Activated T-cell treated with anti-CD3 and anti-CD28 coated beads, Interleukin-2, amount 50 U/mL, for 24 hours (primary cell): ENCODE measurements at regions not wholly inside any gene's neighbourhood (a gene's known extent, or its start where the extent isn't known, plus 50 kb on each side); places are given as distances from the start of the nearest gene placed in this dataset.

Source experiments
- DNase-seq: peaks from one replicate; pipeline ENCODE4 v3.0.0-alpha.2; 2020
- H3K27ac Mint-ChIP-seq: 2 replicates; pipeline ENCODE4 v1.8.0; 2020; ENCODE audit warnings: mild to moderate bottlenecking, mixed read lengths
- H3K27me3 Mint-ChIP-seq: 2 replicates; pipeline ENCODE4 v1.8.0; 2020; ENCODE audit warnings: mixed read lengths
- H3K36me3 Mint-ChIP-seq: 2 replicates; pipeline ENCODE4 v1.8.0; 2020; ENCODE audit warnings: low read depth, mixed read lengths
- H3K4me1 Mint-ChIP-seq: 2 replicates; pipeline ENCODE4 v1.8.0; 2020; ENCODE audit warnings: low read depth, mixed read lengths
- H3K4me3 Mint-ChIP-seq: 2 replicates; pipeline ENCODE4 v1.8.0; 2020; ENCODE audit warnings: mild to moderate bottlenecking, moderate library complexity, mixed read lengths
- H3K9me3 Mint-ChIP-seq: 2 replicates; pipeline ENCODE4 v1.8.0; 2020; ENCODE audit warnings: mixed read lengths

DNA sequence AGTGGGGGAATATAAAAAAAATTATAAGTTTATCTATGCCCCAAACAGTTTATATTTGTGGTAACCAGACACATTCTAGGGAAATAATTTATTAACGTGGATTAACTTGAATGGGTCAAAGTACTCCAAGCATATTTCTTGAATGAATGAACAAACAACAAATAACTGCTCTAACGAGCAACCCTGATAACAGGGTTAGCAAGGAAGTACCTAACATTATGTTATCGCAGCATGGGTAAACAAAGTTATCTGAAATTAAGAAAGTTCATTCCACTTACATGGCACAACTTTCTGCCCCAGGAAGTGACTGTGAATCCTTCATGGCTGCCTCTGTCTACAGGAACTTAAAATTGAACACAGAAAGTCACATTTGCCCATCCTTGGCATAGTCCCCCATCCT lies 812.9 kb upstream of the ACVR2A start:
- DNase-seq: no peak
- H3K36me3 Mint-ChIP-seq: no peaks in the 10 kb centered on the region
- peaks cover 18% of the 10 kb centered on the region for H3K27me3 Mint-ChIP-seq
- no peaks in the 10 kb centered on the region for H3K9me3 Mint-ChIP-seq
- no peaks in the 10 kb centered on the region for H3K4me1 Mint-ChIP-seq
- no peak overlapping the region for H3K27ac Mint-ChIP-seq
- no peak overlapping the region for H3K4me3 Mint-ChIP-seq

DNA sequence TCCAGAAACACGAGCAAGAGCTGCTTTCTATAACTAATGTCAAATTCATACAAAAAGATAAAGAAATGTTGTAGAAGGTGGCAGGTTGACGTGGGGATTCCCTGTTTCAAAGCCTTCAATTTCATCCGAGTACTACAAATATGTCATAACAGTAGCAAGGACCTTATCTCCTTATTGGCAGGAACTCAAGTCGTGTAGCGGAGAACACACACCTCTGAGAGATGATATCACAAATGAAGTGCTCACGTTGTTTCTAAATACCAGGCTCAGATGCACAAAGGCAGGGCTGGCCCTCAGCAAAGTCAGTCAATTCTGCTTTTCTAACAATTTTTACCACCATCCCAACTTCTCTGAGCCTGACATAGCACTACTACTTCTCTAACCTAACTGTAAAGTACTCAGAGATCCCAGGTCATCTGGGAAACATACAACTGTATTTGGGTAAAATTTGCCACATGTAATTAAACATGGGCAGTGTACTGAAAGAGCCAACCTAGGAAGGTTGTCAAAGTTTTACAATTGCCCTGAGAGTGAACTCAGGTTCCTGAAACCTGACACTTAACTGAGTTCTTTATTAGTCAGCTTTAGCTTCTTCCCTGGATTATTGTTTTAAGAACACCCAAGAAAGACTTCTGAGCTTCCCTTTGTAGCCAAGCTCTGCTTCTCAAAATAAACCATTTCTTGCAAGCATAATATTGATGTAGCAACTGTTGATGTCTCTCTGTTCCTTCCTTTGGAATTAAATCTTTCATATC lies 813.7 kb upstream of the ACVR2A start:
- Mint-ChIP-seq H3K9me3 (no peaks in the 10 kb centered on the region), H3K4me3 (no peak overlapping the region), H3K4me1 (no peaks in the 10 kb centered on the region), H3K27me3 (peaks cover 18% of the 10 kb centered on the region), H3K27ac (no peak overlapping the region), H3K36me3 (no peaks in the 10 kb centered on the region)
- DNase-seq: no peak

DNA sequence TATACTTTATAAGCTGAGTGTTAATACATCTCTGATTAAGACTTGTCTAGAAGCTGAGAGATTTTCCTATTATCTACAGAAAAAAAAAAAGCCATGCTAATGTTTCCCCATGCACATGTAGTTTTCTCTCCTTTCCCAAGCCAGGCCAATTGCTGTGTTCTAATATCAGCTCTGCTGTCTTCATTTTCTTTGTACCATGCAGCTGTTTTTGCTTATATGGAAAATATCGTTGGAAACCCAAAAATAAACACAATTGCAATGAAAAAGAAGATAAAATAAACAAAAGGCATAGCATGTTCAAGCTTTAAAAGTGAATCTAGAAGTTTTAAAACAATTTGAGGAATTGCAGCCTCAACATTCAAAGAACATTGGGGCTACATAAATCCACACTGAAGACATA lies 817.4 kb upstream of the ACVR2A start:
- H3K27me3 Mint-ChIP-seq: peaks cover 19% of the 10 kb centered on the region
- H3K9me3 Mint-ChIP-seq: peaks cover 8% of the 10 kb centered on the region
- H3K4me3 Mint-ChIP-seq: no peak overlapping the region
- H3K4me1 Mint-ChIP-seq: no peaks in the 10 kb centered on the region
- no peak for DNase-seq
- H3K36me3 Mint-ChIP-seq: no peaks in the 10 kb centered on the region
- no peak overlapping the region for H3K27ac Mint-ChIP-seq

DNA sequence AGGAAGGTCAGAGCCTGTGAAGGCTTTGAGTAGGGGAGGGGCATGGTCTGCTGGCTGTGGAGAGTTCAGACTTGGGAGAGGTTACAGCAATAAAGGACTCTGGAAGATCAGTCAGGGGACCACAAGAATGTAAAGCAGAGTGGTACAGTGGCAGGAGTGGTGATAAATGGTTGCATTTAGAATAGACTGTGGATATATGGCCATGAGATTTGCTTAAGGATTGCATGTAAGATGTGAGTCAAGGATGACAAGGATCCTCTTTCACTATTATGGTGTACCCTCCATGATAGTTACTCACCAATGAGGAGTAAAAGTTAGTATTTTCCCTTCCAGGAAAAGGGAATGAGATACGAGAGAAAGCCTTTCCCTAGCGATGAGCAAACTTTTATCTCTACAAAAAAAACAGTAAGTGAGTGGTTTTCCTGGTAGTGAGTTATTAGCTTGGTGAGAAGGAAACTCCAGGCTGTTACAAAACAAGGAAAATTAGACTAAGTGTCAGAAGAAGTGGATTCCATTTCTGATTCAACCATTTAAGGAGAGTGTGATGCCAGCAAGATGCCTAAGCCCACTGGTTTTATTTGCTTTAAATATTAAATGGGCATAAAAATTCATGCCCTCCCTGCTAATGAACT lies 818.0 kb upstream of the ACVR2A start:
- H3K4me1 Mint-ChIP-seq: no peaks in the 10 kb centered on the region

DNA sequence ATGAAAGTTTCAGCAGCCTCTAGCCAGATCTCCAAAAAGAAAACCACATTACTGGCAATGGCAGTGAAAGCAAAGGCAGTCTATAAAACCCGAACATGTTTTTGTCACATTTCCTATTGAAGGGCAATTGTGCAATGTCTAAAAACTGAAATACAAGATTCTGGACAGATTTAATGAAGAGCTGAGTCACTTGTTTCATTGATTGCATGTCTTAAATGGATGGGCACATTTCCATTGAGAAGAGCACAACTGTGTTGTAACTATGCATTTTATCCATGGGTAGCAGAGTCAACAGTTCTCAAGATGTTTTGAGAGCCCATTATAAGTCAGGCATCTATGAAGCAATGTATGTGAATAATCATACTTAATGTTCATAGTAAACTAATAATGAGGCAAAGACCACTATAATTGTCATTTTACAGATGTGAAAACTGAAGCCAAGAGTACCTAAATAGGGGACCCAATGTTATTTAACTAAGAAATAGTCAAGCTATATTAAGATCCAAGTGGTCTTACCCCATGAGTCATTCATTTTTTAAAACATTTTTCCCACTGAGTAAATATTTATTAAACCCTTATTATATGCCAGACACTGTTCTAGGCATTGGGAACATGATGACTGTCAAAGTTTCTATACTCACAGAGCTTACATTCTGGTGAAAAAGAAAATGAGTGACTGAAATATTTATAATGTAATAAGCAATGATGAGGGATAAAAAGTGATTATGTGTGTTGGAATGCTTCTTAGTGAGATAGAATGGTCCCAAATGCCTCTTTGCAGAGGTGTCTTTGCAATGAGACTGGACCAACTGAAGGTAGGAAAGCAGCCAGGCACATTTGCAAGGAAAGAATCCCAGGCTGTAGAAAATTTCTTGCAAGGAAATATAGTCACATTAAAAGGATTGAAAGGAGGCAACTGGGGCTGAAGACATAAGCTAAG lies 818.9 kb upstream of the ACVR2A start:
- Mint-ChIP-seq H3K9me3 (peaks cover 15% of the 10 kb centered on the region), H3K27ac (no peak overlapping the region), H3K4me1 (no peaks in the 10 kb centered on the region), H3K36me3 (no peaks in the 10 kb centered on the region), H3K27me3 (peaks cover 18% of the 10 kb centered on the region), H3K4me3 (no peak overlapping the region)
- DNase-seq: no peak

More for the DNA sequence above, 818.0 kb upstream of the ACVR2A start:
- H3K36me3 Mint-ChIP-seq: no peaks in the 10 kb centered on the region
- DNase-seq: no peak
- H3K4me3 Mint-ChIP-seq: no peak overlapping the region
- H3K9me3 Mint-ChIP-seq: peaks cover 12% of the 10 kb centered on the region
- no peak overlapping the region for H3K27ac Mint-ChIP-seq
- H3K27me3 Mint-ChIP-seq: peaks cover 19% of the 10 kb centered on the region

DNA sequence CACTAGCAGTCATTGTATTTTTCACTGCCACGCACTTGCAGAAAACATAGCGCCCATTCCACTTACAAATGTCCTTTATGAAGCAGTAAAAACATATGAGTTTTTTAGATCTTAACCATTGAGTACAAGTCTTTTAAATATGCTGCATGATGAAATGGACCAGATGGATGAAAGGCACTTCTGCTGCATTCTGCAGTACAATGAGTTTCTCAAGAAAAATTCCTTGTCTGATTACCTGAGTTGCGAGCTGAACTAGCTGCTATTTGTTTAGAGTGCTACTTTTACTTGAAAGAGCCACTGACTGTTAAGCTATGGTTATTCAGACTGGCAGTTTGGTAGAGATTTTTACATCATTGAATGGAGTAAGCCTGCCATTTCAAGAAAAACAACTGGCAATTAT lies 825.5 kb upstream of the ACVR2A start:
- no peak overlapping the region for H3K4me3 Mint-ChIP-seq
- DNase-seq: no peak
- H3K27me3 Mint-ChIP-seq: no peaks in the 10 kb centered on the region
- no peak overlapping the region for H3K27ac Mint-ChIP-seq
- peaks cover 15% of the 10 kb centered on the region for H3K9me3 Mint-ChIP-seq
- H3K4me1 Mint-ChIP-seq: no peaks in the 10 kb centered on the region
- no peaks in the 10 kb centered on the region for H3K36me3 Mint-ChIP-seq

DNA sequence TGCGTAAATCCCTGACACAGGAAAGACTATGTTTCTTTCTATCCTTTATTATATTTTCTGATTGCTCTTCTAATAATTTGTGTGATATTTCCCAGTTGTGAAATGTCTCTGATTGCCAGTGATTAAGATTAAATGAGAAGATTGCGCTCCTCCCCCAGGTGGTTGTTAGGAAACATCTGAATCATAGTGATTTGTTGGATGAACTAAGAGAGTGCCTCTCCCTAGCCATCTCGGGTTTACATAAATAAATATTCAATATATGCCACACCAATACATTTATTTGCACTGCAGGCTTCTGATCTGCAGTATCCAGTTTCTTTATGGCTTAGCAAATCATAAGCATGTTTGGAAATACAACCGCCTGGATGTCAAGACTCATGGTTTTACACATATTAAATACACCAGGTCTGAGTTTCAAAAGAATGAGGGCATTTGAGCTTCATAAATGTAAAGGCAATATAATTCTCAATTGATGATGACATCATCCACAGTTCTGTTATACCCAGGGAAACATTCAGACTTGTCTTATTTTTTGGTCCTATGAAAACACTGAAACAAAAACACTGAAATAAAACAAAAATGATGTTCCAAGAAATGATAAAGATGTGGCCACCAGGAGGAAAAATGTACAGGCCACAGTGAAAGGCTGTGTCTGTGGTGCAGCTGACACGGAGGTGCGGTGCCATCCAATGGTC lies 826.7 kb upstream of the ACVR2A start:
- Mint-ChIP-seq H3K27me3 (no peaks in the 10 kb centered on the region), H3K36me3 (no peaks in the 10 kb centered on the region), H3K27ac (no peak overlapping the region), H3K9me3 (peaks cover 12% of the 10 kb centered on the region), H3K4me1 (no peaks in the 10 kb centered on the region), H3K4me3 (no peak overlapping the region)
- no peak for DNase-seq

DNA sequence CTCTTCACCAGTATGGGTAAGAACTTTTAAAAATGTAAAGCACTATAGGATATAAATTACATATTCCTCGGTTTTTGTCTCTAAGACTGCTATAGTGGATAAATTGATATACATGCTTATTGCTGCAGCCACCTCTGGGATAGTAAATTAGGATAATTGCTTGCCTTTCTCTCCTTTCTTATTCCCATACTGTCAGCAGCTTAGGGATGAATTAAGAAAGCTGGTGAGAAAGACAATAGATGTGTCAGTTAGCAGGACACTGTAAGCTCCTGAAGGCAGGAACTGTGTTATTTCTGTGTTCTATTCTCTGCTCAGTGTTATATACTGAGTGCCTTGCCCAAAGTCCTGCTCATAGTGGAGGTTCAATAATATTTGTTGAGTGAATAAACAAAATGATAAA lies 828.6 kb upstream of the ACVR2A start:
- Mint-ChIP-seq H3K4me1 (no peaks in the 10 kb centered on the region), H3K27ac (no peak overlapping the region), H3K27me3 (no peaks in the 10 kb centered on the region), H3K4me3 (no peak overlapping the region), H3K36me3 (no peaks in the 10 kb centered on the region), H3K9me3 (no peaks in the 10 kb centered on the region)
- DNase-seq: no peak

DNA sequence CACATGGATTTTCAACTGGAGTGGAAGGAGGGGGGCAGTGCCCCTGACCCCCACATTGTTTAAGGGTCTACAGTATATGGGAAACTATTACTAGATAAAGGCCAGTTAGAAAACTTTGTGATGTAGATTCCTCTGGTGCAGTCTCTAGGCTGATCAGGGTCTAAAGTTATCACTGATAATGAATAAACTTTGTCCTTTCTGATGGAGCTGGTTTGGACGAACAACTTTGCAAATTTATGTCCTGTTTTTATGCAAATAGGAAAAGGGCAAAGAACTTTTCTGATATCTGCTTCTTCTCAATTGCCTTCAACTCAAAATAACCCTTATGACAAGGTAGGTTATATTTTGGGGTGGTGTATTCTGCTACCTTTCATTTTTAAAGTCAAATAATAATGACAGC lies 829.2 kb upstream of the ACVR2A start:
- Mint-ChIP-seq H3K27ac (no peak overlapping the region), H3K27me3 (peaks cover 2% of the 10 kb centered on the region), H3K4me1 (no peaks in the 10 kb centered on the region), H3K36me3 (no peaks in the 10 kb centered on the region), H3K4me3 (no peak overlapping the region), H3K9me3 (no peaks in the 10 kb centered on the region)
- DNase-seq: no peak

DNA sequence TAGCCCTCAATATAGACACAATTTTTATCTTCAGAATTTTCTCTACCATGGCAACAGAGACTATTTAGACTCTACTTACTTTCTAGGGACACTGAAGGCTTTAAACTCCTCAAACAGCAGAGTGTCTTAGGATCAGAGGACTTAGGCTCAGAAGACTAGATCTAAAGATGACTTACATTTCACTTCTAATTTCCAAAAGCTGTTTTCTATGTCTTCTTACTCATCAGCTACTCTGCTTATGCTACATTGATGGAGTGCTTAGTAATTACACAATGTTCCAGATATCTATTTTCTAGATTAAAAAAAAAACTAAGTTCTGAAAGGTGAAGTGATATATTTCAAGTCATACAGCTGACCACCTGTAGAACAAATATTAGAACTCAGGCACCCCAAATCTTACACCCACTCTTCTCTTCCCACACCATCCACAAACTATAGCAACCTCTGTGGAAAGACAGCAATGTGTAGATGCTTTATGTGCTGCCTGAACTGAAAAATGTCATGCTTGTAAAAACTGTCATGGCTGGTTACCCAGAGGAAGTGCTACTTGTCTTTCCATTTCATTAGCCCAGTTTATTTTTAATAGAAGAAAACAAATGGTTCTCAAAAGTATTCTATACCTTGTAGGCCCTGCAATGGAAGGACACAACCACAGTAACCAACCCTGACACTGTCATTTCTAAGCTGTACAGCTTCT lies 831.0 kb upstream of the ACVR2A start:
- no peaks in the 10 kb centered on the region for H3K36me3 Mint-ChIP-seq
- H3K27me3 Mint-ChIP-seq: peaks cover 7% of the 10 kb centered on the region
- H3K27ac Mint-ChIP-seq: no peak overlapping the region
- no peak for DNase-seq
- no peak overlapping the region for H3K4me3 Mint-ChIP-seq
- H3K4me1 Mint-ChIP-seq: no peaks in the 10 kb centered on the region
- H3K9me3 Mint-ChIP-seq: no peaks in the 10 kb centered on the region

DNA sequence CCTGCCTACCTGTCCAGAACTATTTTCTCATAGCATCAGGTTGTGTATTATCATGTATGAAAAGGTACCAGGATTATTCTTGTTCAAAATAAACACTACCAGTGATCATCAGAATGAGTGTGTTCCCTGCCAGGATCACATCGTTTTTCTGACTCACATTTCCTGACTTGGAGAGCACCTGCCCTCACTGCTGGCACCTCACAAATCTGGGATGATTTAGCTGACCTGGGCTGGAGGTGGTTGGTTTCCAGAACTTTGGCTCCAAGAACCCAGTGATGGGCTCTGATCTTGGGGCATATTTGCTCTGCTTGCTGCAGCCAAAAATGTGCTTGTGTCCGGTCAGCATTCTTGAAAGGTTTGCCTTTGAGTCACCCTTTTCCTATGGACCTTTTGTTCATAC lies 836.3 kb upstream of the ACVR2A start:
- peaks cover 7% of the 10 kb centered on the region for H3K27me3 Mint-ChIP-seq
- no peak overlapping the region for H3K27ac Mint-ChIP-seq
- H3K9me3 Mint-ChIP-seq: no peaks in the 10 kb centered on the region
- H3K4me3 Mint-ChIP-seq: no peak overlapping the region
- DNase-seq: no peak
- H3K4me1 Mint-ChIP-seq: no peaks in the 10 kb centered on the region
- H3K36me3 Mint-ChIP-seq: no peaks in the 10 kb centered on the region

DNA sequence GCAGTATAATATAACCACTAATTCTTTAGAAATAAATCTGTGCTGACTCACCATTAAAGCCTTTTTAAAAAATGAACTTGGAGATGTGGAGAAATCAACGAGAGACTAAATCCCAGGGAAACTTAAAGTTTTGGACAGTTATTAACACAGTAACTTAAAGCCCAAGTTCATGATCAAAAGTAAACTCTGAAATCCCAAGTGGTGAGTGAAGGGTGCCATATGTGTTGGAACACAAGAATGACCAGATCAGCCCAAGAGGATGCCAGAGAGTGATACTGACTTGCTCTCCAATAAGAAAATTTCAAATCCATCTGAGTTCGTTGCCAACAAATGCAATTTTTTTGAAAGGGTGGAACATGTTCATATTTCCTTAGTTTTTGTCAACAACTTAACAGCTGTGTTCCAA lies 838.1 kb upstream of the ACVR2A start:
- H3K36me3 Mint-ChIP-seq: no peaks in the 10 kb centered on the region
- H3K4me3 Mint-ChIP-seq: no peak overlapping the region

DNA sequence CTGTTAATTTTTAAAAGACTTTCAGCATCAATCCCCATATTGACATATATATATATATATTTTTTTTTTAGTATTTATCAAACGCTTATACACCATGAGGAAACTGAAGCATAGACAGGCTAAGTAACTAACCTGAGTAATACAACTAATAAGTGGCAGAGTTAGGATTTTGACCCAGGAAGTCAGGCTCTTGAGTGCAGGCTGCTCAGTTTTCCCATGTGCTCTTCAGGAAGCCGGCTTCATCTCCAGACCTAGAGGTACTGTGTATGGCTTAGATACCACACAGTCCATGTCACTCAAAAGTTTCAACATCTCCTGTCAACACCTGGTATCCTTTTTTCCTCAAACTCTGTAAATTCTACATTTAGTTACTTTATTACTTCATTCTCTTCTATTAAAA lies 841.7 kb upstream of the ACVR2A start:
- no peak for DNase-seq
- no peaks in the 10 kb centered on the region for H3K36me3 Mint-ChIP-seq
- no peak overlapping the region for H3K4me3 Mint-ChIP-seq

More for the DNA sequence above, 838.1 kb upstream of the ACVR2A start:
- DNase-seq: no peak
- Mint-ChIP-seq H3K27ac (no peak overlapping the region), H3K27me3 (peaks cover 7% of the 10 kb centered on the region), H3K9me3 (no peaks in the 10 kb centered on the region), H3K4me1 (no peaks in the 10 kb centered on the region)

DNA sequence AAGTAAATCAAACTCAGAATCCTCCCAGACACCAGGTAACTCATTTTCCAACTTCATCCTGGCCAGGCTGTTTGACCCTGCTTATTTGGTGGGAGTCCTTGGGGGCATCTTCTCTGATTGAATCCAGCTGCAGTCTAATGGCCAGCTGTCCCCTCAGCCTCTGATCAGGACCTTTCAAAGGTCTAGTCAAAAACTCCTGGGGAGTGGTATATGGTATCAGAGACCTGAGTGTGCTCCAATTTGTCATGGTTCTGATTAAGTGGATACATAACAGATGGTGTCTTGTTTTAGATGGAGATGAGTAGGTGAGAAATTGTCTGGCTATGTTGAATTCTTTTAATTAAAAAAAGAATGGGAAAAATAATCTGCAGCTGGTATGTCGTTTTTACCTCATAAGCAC lies 842.6 kb upstream of the ACVR2A start:
- Mint-ChIP-seq H3K9me3 (no peaks in the 10 kb centered on the region), H3K27ac (no peak overlapping the region), H3K27me3 (peaks cover 2% of the 10 kb centered on the region), H3K4me3 (no peak overlapping the region), H3K4me1 (no peaks in the 10 kb centered on the region), H3K36me3 (no peaks in the 10 kb centered on the region)
- DNase-seq: no peak

More for the DNA sequence above, 841.7 kb upstream of the ACVR2A start:
- H3K27ac Mint-ChIP-seq: no peak overlapping the region
- H3K4me1 Mint-ChIP-seq: no peaks in the 10 kb centered on the region
- H3K9me3 Mint-ChIP-seq: no peaks in the 10 kb centered on the region
- peaks cover 2% of the 10 kb centered on the region for H3K27me3 Mint-ChIP-seq
